WTC11 (cell line): ENCODE measurements at regions not wholly inside any gene's neighbourhood (a gene's known extent, or its start where the extent isn't known, plus 50 kb on each side); places are given as distances from the start of the nearest gene placed in this dataset.

Experiments used
- ATAC-seq: fragments of 200-7000 bp; cut with Tn5 transposase; 2 replicates; pipeline ENCODE4 v1.10.0; 2021; ENCODE audit warnings: mild to moderate bottlenecking, moderate library complexity
- CTCF ChIA-PET: fragments of 300-600 bp; sonication (Branson Sonifier 250); formaldehyde crosslinking; loops from one replicate; lab custom pipeline; 2021; ENCODE audit warnings: antibody characterized with exemption; lab: Charles Lee
- POLR2A ChIA-PET: fragments of 350-600 bp; sonication (Branson Sonifier 250); formaldehyde crosslinking; loops from one replicate; lab custom pipeline; 2021; ENCODE audit warnings: antibody characterized with exemption; lab: Charles Lee
- DNase-seq: peaks from one replicate; pipeline ENCODE4 v3.0.0; 2021; ENCODE audit warnings: low spot score
- H3K27ac Mint-ChIP-seq: 2 replicates; pipeline ENCODE4 v1.8.0; 2021; ENCODE audit warnings: mixed read lengths
- H3K27me3 Mint-ChIP-seq: 2 replicates; pipeline ENCODE4 v1.8.0; 2021; ENCODE audit warnings: low read depth, mild to moderate bottlenecking, moderate library complexity, mixed read lengths
- H3K36me3 Mint-ChIP-seq: 2 replicates; pipeline ENCODE4 v1.8.0; 2021; ENCODE audit warnings: mixed read lengths
- H3K4me1 Mint-ChIP-seq: 2 replicates; pipeline ENCODE4 v1.8.0; 2022; ENCODE audit warnings: mixed read lengths
- H3K4me3 Mint-ChIP-seq: 2 replicates; pipeline ENCODE4 v1.8.0; 2021; ENCODE audit warnings: mild to moderate bottlenecking, moderate library complexity, mixed read lengths
- H3K9me3 Mint-ChIP-seq: 2 replicates; pipeline ENCODE4 v1.8.0; 2021; ENCODE audit warnings: mixed read lengths
- ATF2 ChIP-seq: sonication (generic); formaldehyde crosslinking; IDR thresholded peaks from 2 replicates; pipeline ENCODE4 v1.8.1; 2022; ENCODE audit warnings: low read depth, missing genetic modification reagents, borderline replicate concordance
- CDX4 ChIP-seq: fragments of 250-450 bp; sonication (Bioruptor Pico); IDR thresholded peaks from 2 replicates; pipeline ENCODE4 v1.9.0; 2021; ENCODE audit warnings: moderate library complexity, mild to moderate bottlenecking, inconsistent platforms, borderline replicate concordance
- CREM ChIP-seq: sonication (generic); formaldehyde crosslinking; IDR thresholded peaks from 2 replicates; pipeline ENCODE4 v1.8.1; 2022; ENCODE audit warnings: mild to moderate bottlenecking, missing genetic modification reagents, moderate library complexity
- E2F4 ChIP-seq: sonication (generic); formaldehyde crosslinking; IDR thresholded peaks from 2 replicates; pipeline ENCODE4 v1.8.1; 2022; ENCODE audit warnings: low read depth, mild to moderate bottlenecking, moderate library complexity, missing genetic modification reagents, borderline replicate concordance
- EMX1 ChIP-seq: fragments of 250-450 bp; sonication (Bioruptor Pico); IDR thresholded peaks from 2 replicates; pipeline ENCODE4 v1.8.0; 2021; ENCODE audit warnings: mild to moderate bottlenecking
- FOXJ3 ChIP-seq: sonication (generic); formaldehyde crosslinking; IDR thresholded peaks from 2 replicates; pipeline ENCODE4 v1.9.0; 2021; ENCODE audit warnings: missing genetic modification reagents, mild to moderate bottlenecking, borderline replicate concordance
- FOXK1 ChIP-seq: sonication (generic); formaldehyde crosslinking; IDR thresholded peaks from 2 replicates; pipeline ENCODE4 v1.8.0; 2022; ENCODE audit warnings: mild to moderate bottlenecking, moderate library complexity, missing genetic modification reagents
- GRHL2 ChIP-seq: fragments of 250-450 bp; sonication (Bioruptor Pico); IDR thresholded peaks from 2 replicates; pipeline ENCODE4 v1.8.0; 2022; ENCODE audit warnings: mild to moderate bottlenecking, moderate library complexity; ENCODE audit not compliant: insufficient replicate concordance, severe bottlenecking
- MLX ChIP-seq: sonication (generic); formaldehyde crosslinking; IDR thresholded peaks from 2 replicates; pipeline ENCODE4 v1.8.1; 2023; ENCODE audit warnings: mild to moderate bottlenecking, missing genetic modification reagents, moderate library complexity
- MYBL2 ChIP-seq: sonication (generic); formaldehyde crosslinking; IDR thresholded peaks from 2 replicates; pipeline ENCODE4 v1.8.1; 2023; ENCODE audit warnings: mild to moderate bottlenecking, moderate library complexity, missing genetic modification reagents
- NFYB ChIP-seq: sonication (generic); formaldehyde crosslinking; conservative IDR thresholded peaks from 2 replicates; pipeline ENCODE4 v1.8.0; 2022; ENCODE audit warnings: low read depth, missing genetic modification reagents
- NR1H2 ChIP-seq: sonication (generic); formaldehyde crosslinking; IDR thresholded peaks from 2 replicates; pipeline ENCODE4 v1.9.0; 2021; ENCODE audit warnings: mild to moderate bottlenecking, moderate library complexity, missing genetic modification reagents
- NR2C2 ChIP-seq: sonication (generic); formaldehyde crosslinking; IDR thresholded peaks from 2 replicates; pipeline ENCODE4 v1.8.0; 2022; ENCODE audit warnings: mild to moderate bottlenecking, missing genetic modification reagents
- STAT6 ChIP-seq: sonication (generic); formaldehyde crosslinking; conservative IDR thresholded peaks from 2 replicates; pipeline ENCODE4 v1.8.1; 2023; ENCODE audit warnings: mild to moderate bottlenecking, low read depth, missing genetic modification reagents, moderate library complexity
- ZMAT4 ChIP-seq: fragments of 250-450 bp; sonication (Bioruptor Pico); IDR thresholded peaks from 2 replicates; pipeline ENCODE4 v1.9.0; 2021; ENCODE audit warnings: mild to moderate bottlenecking
- ZNF121 ChIP-seq: sonication (generic); formaldehyde crosslinking; IDR thresholded peaks from 2 replicates; pipeline ENCODE4 v1.8.0; 2023; ENCODE audit warnings: missing genetic modification reagents
- ZNF281 ChIP-seq: sonication (generic); formaldehyde crosslinking; IDR thresholded peaks from 2 replicates; pipeline ENCODE4 v1.8.0; 2023; ENCODE audit warnings: mild to moderate bottlenecking, missing genetic modification reagents
- ZNF396 ChIP-seq: fragments of 250-450 bp; sonication (Bioruptor Pico); IDR thresholded peaks from 2 replicates; pipeline ENCODE4 v1.8.0; 2021; ENCODE audit warnings: mild to moderate bottlenecking, moderate library complexity, borderline replicate concordance
- ZNF416 ChIP-seq: fragments of 250-450 bp; sonication (Bioruptor Pico); IDR thresholded peaks from 2 replicates; pipeline ENCODE4 v1.9.0; 2021; ENCODE audit warnings: mild to moderate bottlenecking, inconsistent platforms
- ZNF423 ChIP-seq: fragments of 250-450 bp; sonication (Bioruptor Pico); IDR thresholded peaks from 2 replicates; pipeline ENCODE4 v2.1.2; 2022; ENCODE audit warnings: mild to moderate bottlenecking, moderate library complexity
- ZNF671 ChIP-seq: fragments of 250-450 bp; sonication (Bioruptor Pico); IDR thresholded peaks from 2 replicates; pipeline ENCODE4 v1.8.0; 2021; ENCODE audit warnings: mild to moderate bottlenecking

GRCh38 chr2:42856891-42857632, 64.7 kb upstream of the HAAO start (continued):
- TF ChIP-seq ATF2 (CRISPR knock-in tag) (no peak), ZMAT4 (CRISPR knock-in tag) (no peak), STAT6 (CRISPR knock-in tag) (no peak), CDX4 (CRISPR knock-in tag) (no peak), ZNF416 (CRISPR knock-in tag) (no peak)

- CTCF ChIA-PET: interaction anchor here (1.2 to 2.1 kb wide), 3 partner anchors 25 to 118 kb away, joined by 4 to 6 read pairs (median 5); no protein-coding TSS in a partner anchor
- Mint-ChIP-seq H3K27me3 (no peaks in the 10 kb centered on the region; the same call in 1 of the 2 replicates), H3K4me3 (no peak overlapping the region), H3K27ac (no peak overlapping the region), H3K36me3 (no peaks in the 10 kb centered on the region), H3K9me3 (no peaks in the 10 kb centered on the region), H3K4me1 (peaks cover 3% of the 10 kb centered on the region)
- ATAC-seq (no peak), DNase-seq (no peak)
- POLR2A ChIA-PET: no interaction called here
- TF ChIP-seq ZNF121 (no peak), ZNF396 (CRISPR knock-in tag) (no peak), ZNF671 (CRISPR knock-in tag) (no peak), NFYB (CRISPR knock-in tag) (no peak), FOXJ3 (CRISPR knock-in tag) (no peak), MYBL2 (CRISPR knock-in tag) (no peak), NR1H2 (no peak), MLX (no peak), CREM (CRISPR knock-in tag) (no peak), ATF2 (CRISPR knock-in tag) (no peak), NR2C2 (CRISPR knock-in tag) (no peak), ZNF423 (CRISPR knock-in tag) (no peak), E2F4 (no peak), FOXK1 (no peak), GRHL2 (CRISPR knock-in tag) (no peak), ZNF281 (CRISPR knock-in tag) (no peak), EMX1 (CRISPR knock-in tag) (no peak)
Observed at GRCh38 chr2:42856106-42856860, 63.9 kb upstream of the HAAO start.
